ENCODE measurements at regions not wholly inside any gene's neighbourhood (a gene's known extent, or its start where the extent isn't known, plus 50 kb on each side); places are given as distances from the start of the nearest gene placed in this dataset.

DNA sequence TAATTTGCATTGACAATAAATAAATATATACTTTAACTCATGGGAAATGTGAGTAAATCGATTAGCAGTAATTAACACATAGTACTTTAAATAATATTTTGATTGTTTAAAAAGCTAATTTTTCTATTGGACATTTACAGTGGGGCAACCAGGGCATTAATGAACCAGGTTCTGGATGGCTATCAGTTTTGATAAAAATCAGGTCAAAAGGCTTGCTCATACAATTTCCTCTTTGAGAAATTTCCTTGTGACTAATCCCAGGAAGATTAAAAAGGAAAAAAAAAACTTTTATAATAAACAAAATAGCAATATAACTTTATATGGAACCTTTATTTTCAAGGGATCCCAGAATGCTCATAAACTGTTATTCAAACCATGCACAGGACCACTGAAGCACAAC, 497.2 kb upstream of the ZEB2 start:
- no peaks in the 10 kb centered on the region for H3K27me3 Mint-ChIP-seq (ENCODE audit: unreplicated experiment)
- DNase-seq (ENCODE audit: extremely low spot score, unreplicated experiment) = no peak
- H3K36me3 Mint-ChIP-seq (ENCODE audit: unreplicated experiment) = no peaks in the 10 kb centered on the region
- peaks cover 44% of the 10 kb centered on the region for H3K4me1 Mint-ChIP-seq (ENCODE audit: unreplicated experiment)
- H3K4me3 Mint-ChIP-seq (ENCODE audit: unreplicated experiment) = no peak overlapping the region
- peaks cover 6% of the 10 kb centered on the region for H3K9me3 Mint-ChIP-seq (ENCODE audit: unreplicated experiment)
- TF ChIP-seq, protein P1, sequence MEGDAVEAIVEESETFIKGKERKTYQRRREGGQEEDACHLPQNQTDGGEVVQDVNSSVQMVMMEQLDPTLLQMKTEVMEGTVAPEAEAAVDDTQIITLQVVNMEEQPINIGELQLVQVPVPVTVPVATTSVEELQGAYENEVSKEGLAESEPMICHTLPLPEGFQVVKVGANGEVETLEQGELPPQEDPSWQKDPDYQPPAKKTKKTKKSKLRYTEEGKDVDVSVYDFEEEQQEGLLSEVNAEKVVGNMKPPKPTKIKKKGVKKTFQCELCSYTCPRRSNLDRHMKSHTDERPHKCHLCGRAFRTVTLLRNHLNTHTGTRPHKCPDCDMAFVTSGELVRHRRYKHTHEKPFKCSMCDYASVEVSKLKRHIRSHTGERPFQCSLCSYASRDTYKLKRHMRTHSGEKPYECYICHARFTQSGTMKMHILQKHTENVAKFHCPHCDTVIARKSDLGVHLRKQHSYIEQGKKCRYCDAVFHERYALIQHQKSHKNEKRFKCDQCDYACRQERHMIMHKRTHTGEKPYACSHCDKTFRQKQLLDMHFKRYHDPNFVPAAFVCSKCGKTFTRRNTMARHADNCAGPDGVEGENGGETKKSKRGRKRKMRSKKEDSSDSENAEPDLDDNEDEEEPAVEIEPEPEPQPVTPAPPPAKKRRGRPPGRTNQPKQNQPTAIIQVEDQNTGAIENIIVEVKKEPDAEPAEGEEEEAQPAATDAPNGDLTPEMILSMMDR (IDR thresholded peaks at IDR 0.05) = no peak
- no peak overlapping the region for H3K27ac Mint-ChIP-seq (ENCODE audit: unreplicated experiment)

DNA sequence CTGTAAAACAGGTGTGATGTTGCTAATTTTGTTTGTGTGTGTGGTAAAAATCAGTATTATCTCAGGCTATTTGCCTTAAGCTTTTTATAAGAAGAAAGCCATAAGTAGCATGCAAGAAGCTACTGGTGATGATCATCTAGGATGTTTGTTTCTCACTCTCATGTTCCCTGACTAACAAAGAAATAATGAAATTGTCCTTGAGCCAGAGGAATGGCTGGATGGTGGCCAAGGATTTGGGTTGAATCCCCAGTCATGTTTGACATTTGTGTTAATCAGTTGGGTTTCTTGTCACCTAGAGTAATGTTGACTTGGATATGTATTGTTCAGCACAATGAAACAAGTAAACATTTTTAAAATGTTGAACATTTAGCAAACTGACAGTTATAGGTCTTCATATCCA, 496.8 kb upstream of the ZEB2 start:
- H3K4me3 Mint-ChIP-seq (ENCODE audit: unreplicated experiment) = no peak overlapping the region
- peaks cover 6% of the 10 kb centered on the region for H3K9me3 Mint-ChIP-seq (ENCODE audit: unreplicated experiment)
- no peaks in the 10 kb centered on the region for H3K27me3 Mint-ChIP-seq (ENCODE audit: unreplicated experiment)
- no peaks in the 10 kb centered on the region for H3K36me3 Mint-ChIP-seq (ENCODE audit: unreplicated experiment)
- H3K4me1 Mint-ChIP-seq (ENCODE audit: unreplicated experiment) = peaks cover 42% of the 10 kb centered on the region
- H3K27ac Mint-ChIP-seq (ENCODE audit: unreplicated experiment) = peak overlapping the region; percentile 34
- no peak for DNase-seq (ENCODE audit: extremely low spot score, unreplicated experiment)
- TF ChIP-seq, protein P1 (IDR thresholded peaks at IDR 0.05) = no peak

DNA sequence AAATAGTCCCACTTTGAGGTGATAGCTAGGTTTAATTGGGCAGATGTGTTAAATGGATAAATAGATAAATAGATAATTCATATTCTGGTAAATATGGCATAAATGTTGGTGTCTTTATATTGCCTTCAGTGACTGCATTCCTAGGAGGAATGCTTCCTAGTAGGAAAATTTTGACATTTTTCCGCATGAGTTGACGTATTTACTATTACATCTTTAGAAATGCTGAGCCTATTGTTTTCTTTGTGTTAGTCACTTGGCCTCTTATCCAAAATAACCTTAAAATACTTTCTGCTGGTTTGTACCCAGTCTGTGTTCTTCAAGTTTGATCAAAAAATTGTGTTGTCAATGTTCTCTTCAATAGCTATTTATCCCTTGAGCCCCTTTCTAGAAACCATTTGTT, 495.6 kb upstream of the ZEB2 start:
- Mint-ChIP-seq H3K9me3 (ENCODE audit: unreplicated experiment) (peaks cover 6% of the 10 kb centered on the region), H3K4me1 (ENCODE audit: unreplicated experiment) (peaks cover 35% of the 10 kb centered on the region), H3K27me3 (ENCODE audit: unreplicated experiment) (no peaks in the 10 kb centered on the region), H3K4me3 (ENCODE audit: unreplicated experiment) (no peak overlapping the region), H3K36me3 (ENCODE audit: unreplicated experiment) (no peaks in the 10 kb centered on the region), H3K27ac (ENCODE audit: unreplicated experiment) (peak overlapping the region; percentile 70)
- no peak for DNase-seq (ENCODE audit: extremely low spot score, unreplicated experiment)
- TF ChIP-seq, protein P1 (IDR thresholded peaks at IDR 0.05) = no peak

DNA sequence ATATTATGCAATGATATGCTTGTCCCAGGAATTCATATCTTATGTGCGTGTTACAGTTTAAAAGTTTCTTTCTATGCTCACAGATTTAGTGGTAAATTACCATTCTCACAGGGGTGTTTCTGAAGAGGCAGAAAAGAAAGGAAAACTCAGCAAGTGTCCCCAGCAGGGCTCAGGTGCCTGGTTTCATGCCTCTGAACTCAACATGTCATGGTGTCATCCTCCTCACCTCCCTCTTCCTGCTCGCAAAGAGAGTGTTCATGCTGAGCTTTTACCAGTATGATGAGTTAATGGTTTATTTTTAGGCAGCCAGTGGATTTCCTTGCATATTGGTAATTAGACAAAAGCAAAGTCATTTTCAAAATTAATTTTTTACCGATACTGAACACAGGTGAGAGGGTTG, 492.9 kb upstream of the ZEB2 start:
- peaks cover 40% of the 10 kb centered on the region for H3K4me1 Mint-ChIP-seq (ENCODE audit: unreplicated experiment)
- H3K4me3 Mint-ChIP-seq (ENCODE audit: unreplicated experiment) = peak overlapping the region; percentile 44

DNA sequence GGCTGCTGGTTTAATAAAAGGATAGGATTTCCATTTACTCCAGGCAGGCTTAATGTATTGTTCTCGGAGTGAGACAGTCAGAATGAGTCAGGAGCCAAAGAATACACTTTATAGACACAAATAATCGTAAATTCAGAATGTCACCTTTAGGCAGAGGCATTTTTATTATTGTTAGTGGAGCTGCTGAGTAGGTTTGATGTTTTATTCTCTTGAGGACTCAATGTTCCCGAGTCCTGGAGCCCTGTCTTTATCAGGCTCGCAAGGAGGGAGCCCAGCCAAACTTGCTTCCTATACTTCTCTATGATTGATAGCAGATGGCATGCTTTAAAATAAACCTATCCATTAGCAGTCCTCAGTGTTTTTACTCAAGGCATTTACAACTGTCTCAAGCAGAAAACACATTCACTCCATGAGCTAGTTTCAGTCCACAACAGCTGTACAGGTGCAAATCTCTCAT, 492.3 kb upstream of the ZEB2 start:
- DNase-seq (ENCODE audit: extremely low spot score, unreplicated experiment) = no peak
- no peaks in the 10 kb centered on the region for H3K36me3 Mint-ChIP-seq (ENCODE audit: unreplicated experiment)
- H3K4me3 Mint-ChIP-seq (ENCODE audit: unreplicated experiment) = no peak overlapping the region
- peaks cover 6% of the 10 kb centered on the region for H3K9me3 Mint-ChIP-seq (ENCODE audit: unreplicated experiment)
- peaks cover 45% of the 10 kb centered on the region for H3K4me1 Mint-ChIP-seq (ENCODE audit: unreplicated experiment)
- no peaks in the 10 kb centered on the region for H3K27me3 Mint-ChIP-seq (ENCODE audit: unreplicated experiment)
- TF ChIP-seq, protein P1 (IDR thresholded peaks at IDR 0.05) = no peak
- H3K27ac Mint-ChIP-seq (ENCODE audit: unreplicated experiment) = peak overlapping the region; percentile 85

More for the DNA sequence above, 492.9 kb upstream of the ZEB2 start:
- H3K36me3 Mint-ChIP-seq (ENCODE audit: unreplicated experiment) = no peaks in the 10 kb centered on the region
- TF ChIP-seq, protein P1 (IDR thresholded peaks at IDR 0.05) = no peak
- H3K9me3 Mint-ChIP-seq (ENCODE audit: unreplicated experiment) = peaks cover 6% of the 10 kb centered on the region
- H3K27ac Mint-ChIP-seq (ENCODE audit: unreplicated experiment) = peak overlapping the region; percentile 85
- no peaks in the 10 kb centered on the region for H3K27me3 Mint-ChIP-seq (ENCODE audit: unreplicated experiment)
- no peak for DNase-seq (ENCODE audit: extremely low spot score, unreplicated experiment)

Measured in osteocyte (in vitro differentiated cells).